HG03135 (cell line): ENCODE measurements at regions not wholly inside any gene's neighbourhood (a gene's known extent, or its start where the extent isn't known, plus 50 kb on each side); places are given as distances from the start of the nearest gene placed in this dataset.
"Not testable (repeated sequence)": the region's sequence is repeated elsewhere in the genome, so short reads cannot be mapped to it uniquely, and the experiment has no call there.

Source experiments
- ATAC-seq: cut with Tn5 transposase; IDR thresholded peaks from one replicate; pipeline ENCODE4 v1.9.1; 2021; ENCODE audit warnings: mild to moderate bottlenecking, moderate library complexity; ENCODE audit not compliant: unreplicated experiment

GRCh38 chr5:169531631-169532030 is 51.9 kb upstream of the SPDL1 start:
- ATAC-seq, result no peak

- no peak for ATAC-seq
Observed at GRCh38 chr5:169527863-169528262, 55.7 kb upstream of the SPDL1 start.

- ATAC-seq, result no peak
Observed at GRCh38 chr5:169527066-169527465, 56.5 kb upstream of the SPDL1 start.

GRCh38 chr5:169522851-169523250 is 60.7 kb upstream of the SPDL1 start:
- ATAC-seq, result no peak

GRCh38 chr5:169521366-169521983 is 62.1 kb upstream of the SPDL1 start:
- no peak for ATAC-seq

- ATAC-seq, result no peak
Observed at GRCh38 chr5:169519358-169519757, 64.2 kb upstream of the SPDL1 start.

GRCh38 chr5:169518779-169519178 is 64.8 kb upstream of the SPDL1 start:
- not testable (repeated sequence) for ATAC-seq

GRCh38 chr5:169512385-169512784 is 71.2 kb upstream of the SPDL1 start:
- ATAC-seq, result no peak

GRCh38 chr5:169511708-169512107 is 71.9 kb upstream of the SPDL1 start:
- no peak for ATAC-seq

GRCh38 chr5:169507051-169507450 is 76.5 kb upstream of the SPDL1 start:
- no peak for ATAC-seq

GRCh38 chr5:169503886-169504285 is 79.7 kb upstream of the SPDL1 start:
- no peak for ATAC-seq

- no peak for ATAC-seq
Observed at GRCh38 chr5:169499990-169500505, 83.5 kb upstream of the SPDL1 start.

GRCh38 chr5:169496878-169497277 is 86.7 kb upstream of the SPDL1 start:
- ATAC-seq, result no peak

GRCh38 chr5:169494941-169495548 is 88.5 kb upstream of the SPDL1 start:
- ATAC-seq, result no peak

- ATAC-seq, result no peak
Observed at GRCh38 chr5:169494383-169494935, 89.1 kb upstream of the SPDL1 start.

- ATAC-seq, result no peak
Observed at GRCh38 chr5:169474226-169474625, 109.3 kb upstream of the SPDL1 start.

- no peak for ATAC-seq
Observed at GRCh38 chr5:169472544-169472943, 111.0 kb upstream of the SPDL1 start.

- ATAC-seq, result no peak
Observed at GRCh38 chr5:169471021-169471420, 112.6 kb upstream of the SPDL1 start.

- ATAC-seq, result no peak
Observed at GRCh38 chr5:169467041-169467771, 116.4 kb upstream of the SPDL1 start.

GRCh38 chr5:169460896-169461295 is 122.7 kb upstream of the SPDL1 start:
- no peak for ATAC-seq

- no peak for ATAC-seq
Observed at GRCh38 chr5:169460123-169460522, 123.5 kb upstream of the SPDL1 start.

GRCh38 chr5:169458221-169458620 is 125.4 kb upstream of the SPDL1 start:
- no peak for ATAC-seq
